SKM-1 treated with dmso at 0.1 percent for 144 hours (cell line): ENCODE measurements at regions not wholly inside any gene's neighbourhood (a gene's known extent, or its start where the extent isn't known, plus 50 kb on each side); places are given as distances from the start of the nearest gene placed in this dataset.

Experiments
- DNase-seq: peaks from one replicate; lab custom pipeline; 2025; ENCODE audit not compliant: unreplicated experiment; lab: John Stamatoyannopoulos, UW

DNA sequence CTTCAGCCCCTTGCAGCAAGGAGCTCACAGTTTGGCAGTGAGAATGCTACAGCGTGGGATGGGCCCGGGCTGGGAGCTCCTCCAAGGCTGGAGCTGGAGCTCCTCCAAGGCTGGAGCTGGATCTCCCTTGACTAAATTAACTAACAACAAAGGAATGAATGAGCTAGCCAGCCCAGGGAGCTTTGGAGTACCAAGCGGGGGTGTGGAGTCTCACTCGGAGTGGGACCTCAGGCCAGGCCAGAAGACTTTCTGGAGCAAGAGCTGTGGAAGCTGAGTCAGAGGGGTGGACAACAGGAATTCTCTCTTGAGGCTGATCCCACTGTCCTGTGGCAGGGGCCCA, 244.7 kb upstream of the HS6ST1 start:
- DNase-seq = no peak

DNA sequence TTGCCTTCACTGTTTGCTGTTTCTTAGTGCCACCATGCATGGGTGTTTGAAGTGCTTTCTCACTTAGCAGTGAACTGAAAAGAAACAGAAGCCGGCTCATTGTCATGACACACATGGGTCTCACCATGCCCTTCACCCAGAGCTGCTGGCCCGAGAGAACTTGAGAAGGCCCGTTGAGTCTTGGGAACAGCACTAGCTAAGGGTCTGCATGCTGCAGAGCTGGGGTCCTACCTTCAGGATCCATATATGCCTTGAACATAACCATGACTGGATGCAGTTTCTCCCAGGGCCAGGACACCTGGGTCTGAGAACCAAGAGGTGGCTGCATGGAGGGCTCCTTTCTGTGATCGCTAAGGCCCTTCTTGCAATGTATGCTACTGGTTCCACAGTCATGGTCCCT, 245.5 kb upstream of the HS6ST1 start:
- DNase-seq = no peak

GRCh38 chr2:128564551-128564950, 245.9 kb upstream of the HS6ST1 start:
- no peak for DNase-seq

DNA sequence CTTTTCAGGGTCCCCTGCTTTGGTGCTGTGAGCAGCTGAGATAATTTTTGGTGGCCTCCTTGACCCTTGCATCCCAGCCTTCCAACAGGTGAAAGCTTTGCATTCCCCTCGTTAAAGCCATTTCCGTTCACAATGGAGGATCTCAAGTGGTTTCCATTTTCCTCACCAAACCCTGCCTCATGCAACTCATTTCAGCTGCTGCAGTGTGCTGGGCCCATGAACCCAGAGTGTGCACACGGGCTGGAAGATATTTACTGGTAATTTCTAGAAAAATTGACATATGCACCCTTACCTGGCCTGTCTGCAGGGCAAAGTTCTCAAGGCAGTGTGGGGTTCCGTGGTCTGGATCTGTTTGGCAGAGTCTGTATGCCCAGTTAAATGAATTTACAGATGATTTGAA, 246.8 kb upstream of the HS6ST1 start:
- DNase-seq = no peak

DNA sequence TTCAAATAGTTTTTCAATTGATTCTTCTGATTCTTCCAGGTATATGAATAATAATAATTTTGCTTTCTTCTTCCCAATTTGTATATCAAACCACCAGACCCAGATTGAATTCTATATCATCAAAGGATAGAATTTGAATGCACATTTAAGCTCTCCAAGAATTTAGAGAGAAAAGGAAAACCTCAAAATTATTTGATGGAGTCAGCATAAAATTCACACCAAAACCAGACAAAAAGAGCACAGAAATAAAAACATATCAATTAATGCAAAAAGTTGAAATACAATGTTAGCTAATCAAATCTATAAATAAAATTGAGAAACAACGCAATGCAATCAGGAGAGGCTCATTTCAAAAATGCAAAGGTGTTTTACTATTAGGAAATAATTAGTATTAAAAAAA, 248.0 kb upstream of the HS6ST1 start:
- no peak for DNase-seq

GRCh38 chr2:128568106-128568505, 249.4 kb upstream of the HS6ST1 start:
- no peak for DNase-seq

DNA sequence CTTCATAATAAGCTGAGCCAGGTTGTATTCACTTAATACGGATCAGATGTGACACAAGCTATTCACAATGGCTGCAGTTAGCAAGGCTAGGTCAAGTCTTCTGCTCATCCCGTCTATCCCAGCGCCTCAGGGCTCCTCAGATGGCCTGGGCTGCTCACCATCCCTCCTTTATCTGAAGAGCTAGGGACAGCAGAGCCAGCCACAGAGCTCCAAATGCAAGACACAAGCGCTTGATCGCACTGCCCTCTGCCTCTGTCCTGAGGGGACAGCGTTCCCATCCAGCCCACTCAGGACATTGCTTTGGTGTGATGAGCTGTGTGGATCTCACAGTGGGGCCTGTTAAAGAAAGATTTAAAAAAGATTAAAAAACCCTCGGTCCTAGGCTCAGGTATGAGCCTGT, 254.4 kb upstream of the HS6ST1 start:
- no peak for DNase-seq

- DNase-seq = no peak
These were observed 254.9 kb upstream of the HS6ST1 start for GRCh38 chr2:128573531-128573930.

- no peak for DNase-seq
These were observed 258.7 kb upstream of the HS6ST1 start for GRCh38 chr2:128577141-128577930.

DNA sequence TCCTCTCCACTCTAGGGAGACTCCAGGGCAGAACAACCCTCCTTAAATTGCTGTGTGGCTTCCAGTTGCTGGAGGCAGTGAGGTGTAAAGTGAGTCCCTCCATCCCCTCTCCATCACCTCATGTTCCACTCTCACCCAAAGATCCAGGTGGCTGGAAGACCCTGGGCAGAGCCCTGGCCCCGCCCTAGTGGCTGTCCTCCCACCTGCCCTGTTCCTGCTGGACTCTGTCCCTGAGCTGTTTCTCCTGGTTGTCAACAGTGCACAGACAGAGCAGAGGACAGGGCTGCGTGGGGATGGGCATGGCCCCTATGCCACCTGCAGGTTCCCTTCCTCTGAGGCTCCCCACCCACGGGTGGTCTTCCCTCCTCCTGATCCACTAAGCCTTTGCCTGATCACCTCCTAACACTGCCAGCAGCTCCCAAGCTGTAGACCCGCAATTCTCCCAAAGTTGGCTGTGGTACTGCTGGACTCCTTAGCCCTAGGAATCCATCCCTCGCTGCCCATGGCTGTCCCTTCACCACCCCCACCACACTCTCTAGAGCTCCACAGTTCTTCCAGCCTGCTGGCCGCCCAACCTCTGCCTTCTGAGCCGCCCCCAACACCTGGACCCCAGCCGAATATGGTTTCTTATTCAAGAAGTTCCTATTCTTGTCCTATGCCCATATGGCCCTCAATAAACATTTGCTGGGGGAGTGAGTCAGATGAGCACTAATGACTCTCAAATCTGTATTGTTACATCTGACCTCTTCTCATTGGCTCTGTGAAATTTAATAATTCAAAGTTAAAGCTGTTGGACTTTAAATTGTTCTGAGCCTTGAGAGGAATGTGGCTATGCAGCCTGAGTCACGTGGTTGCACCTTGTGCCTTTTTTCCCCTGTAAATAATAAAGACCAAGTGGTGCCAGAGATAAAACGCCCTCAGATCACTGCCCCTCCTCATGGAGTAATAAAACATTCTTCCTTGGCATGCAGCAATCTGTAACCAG, 260.0 kb upstream of the HS6ST1 start:
- DNase-seq = no peak

GRCh38 chr2:128579825-128580224, 261.2 kb upstream of the HS6ST1 start:
- DNase-seq = no peak

DNA sequence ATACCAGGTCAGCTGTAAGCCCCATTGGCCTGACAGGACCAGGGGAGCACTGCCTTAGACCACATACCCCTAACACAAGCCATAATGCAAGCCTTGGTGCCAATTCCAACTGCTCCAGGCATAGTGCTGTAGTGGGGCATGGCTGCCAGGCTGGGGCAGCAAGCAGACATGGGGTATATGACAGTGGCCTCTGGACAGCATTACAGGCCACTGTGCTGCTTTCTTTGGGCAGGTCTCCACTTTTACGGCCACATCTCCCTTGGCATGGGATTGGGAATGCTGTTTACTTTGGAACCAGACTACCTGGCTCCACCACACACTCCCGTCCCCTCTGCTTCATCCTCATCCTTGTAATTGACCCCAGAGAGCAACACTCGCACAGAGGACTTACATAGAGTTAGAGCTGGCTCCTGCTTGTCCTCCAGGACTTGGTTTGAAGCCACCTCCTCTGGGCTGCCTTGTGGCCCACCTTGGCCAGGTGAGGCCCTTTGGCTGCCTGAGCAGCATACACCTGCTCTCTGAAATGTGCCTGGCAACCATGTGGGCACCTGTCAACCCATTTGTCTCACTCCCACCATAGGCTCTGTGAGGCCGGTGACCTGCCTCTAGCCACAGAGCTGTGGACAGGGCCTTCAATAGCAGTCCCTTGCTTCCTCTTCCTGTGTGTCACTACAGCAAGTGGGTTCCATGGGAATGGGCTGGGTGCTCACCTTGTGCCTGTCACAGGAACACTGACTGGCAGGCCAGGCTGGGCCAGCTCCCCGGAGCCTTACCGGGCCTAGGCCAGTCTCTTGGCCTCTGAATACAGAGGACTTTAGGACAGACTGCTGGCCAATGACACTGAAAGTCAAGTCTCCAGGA, 262.6 kb upstream of the HS6ST1 start:
- no peak for DNase-seq

DNA sequence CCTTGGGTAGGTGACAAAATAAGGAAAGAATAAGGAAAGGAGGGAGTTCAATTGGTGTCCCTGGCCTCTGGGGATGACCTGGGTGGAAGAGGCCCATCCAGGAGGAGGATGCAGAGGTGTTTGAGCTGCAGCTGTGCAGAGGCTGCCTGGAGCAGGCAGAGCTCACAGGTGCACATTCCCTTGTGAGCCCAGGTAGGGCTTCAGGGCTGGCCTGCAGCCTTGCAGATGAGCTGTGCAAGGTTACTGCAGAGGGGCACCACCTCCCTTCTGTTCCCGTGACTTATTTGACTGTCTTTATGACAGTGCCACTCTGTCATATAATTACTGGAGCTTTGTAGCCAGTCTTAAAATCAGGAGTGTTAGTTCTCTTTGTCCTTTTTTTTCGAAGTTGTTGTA, 263.2 kb upstream of the HS6ST1 start:
- no peak for DNase-seq

- no peak for DNase-seq
These were observed 265.7 kb upstream of the HS6ST1 start for GRCh38 chr2:128584296-128584890.

DNA sequence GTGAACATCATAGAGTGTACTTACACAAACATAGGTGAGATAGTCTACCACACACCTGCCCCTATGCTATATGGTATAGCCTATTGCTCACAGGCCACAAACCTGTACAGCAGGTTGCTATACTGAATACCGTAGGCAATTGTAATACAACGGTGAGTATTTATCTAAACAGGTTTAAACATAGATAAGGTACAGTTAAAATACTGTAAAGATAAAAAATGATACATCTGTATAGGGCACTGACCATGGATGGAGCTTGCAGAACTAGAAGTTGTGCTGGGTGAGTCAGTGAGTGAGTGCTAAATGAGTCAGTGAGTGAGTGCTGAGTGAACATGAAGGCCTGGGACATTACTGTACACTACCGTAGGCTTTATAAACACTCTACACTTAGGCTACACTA, 267.0 kb upstream of the HS6ST1 start:
- no peak for DNase-seq

GRCh38 chr2:128589681-128590080, 271.0 kb upstream of the HS6ST1 start:
- no peak for DNase-seq

- no peak for DNase-seq
These were observed 271.8 kb upstream of the HS6ST1 start for GRCh38 chr2:128590309-128591021.

- DNase-seq = no peak
These were observed 272.6 kb upstream of the HS6ST1 start for GRCh38 chr2:128591022-128591860.
